ENCODE measurements at regions not wholly inside any gene's neighbourhood (a gene's known extent, or its start where the extent isn't known, plus 50 kb on each side); places are given as distances from the start of the nearest gene placed in this dataset.

DNA sequence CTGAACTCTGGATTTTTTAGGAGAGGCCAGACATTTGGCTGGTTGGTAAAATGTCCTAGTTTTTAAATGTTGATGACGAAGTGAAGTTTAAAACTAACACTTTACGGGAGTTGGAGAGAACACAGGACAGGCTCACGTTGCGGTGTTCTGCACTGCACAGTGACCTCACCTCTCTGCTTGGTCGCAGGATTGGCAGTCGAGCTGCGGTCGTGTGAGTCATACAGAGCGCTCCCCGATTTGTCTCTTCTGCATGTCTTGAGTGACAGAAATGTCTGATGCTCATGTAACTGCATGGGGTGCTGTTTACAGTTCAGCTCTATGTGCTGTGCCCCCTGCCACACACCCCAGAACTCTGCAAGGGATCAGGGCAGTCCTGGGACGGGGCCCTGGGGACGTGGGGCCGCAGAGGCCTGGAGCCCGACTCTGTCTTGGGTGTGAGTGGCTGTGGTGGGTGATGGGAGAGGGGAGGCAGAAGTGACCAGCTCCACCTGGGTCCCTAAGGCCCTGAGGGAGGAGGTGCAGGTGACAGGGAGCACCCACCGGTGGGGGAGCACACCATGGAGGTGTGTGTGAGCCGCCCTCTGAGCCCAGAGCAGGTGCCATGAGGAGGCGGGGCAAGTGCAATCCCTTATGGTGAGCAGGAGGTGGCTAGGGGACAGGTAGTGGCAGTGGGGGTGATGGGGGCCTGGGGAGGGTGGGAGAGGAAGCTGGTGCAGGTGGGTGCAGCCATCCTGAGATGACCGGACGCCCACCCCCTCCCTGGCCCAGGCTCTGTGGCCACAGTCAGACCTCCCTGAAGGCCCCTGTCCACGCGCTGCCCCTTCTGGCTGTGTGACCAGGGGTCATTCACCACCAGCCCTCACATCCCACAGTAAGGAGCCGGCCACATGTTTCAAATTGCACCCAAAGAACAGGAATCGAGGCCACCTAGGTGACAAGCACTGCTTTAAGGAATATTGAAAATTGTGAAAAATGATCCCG is 77.9 kb upstream of the ADRA2C start:
- Histone ChIP-seq H3K36me3 (replicated peaks; ENCODE audit: insufficient read depth, low read depth) (no peaks in the 10 kb centered on the region), H3K4me1 (ENCODE audit: insufficient read depth) (no peaks in the 10 kb centered on the region), H3K4me3 (no peak overlapping the region), H3K27ac (no peak overlapping the region), H4K20me1 (ENCODE audit: insufficient read depth, poor library complexity, severe bottlenecking) (no peaks in the 10 kb centered on the region), H3K27me3 (no peaks in the 10 kb centered on the region), H3K4me2 (no peak overlapping the region), H3K79me2 (no peaks in the 10 kb centered on the region), H2AFZ (no peak overlapping the region), H3K9me2 (replicated peaks; ENCODE audit: insufficient read depth) (no peaks in the 10 kb centered on the region), H3K9me3 (ENCODE audit: low read depth) (no peaks in the 10 kb centered on the region)
- 91% methylated on average over 23 of the region's 24 CpGs for WGBS (ENCODE audit: low lambda C conversion rate, missing lambda C conversion rate)
- no peak for TF ChIP-seq EZH2phosphoT487 (IDR thresholded peaks at IDR 0.05; ENCODE audit: low read depth, severe bottlenecking, unreplicated experiment)
- TF ChIP-seq, protein P1, sequence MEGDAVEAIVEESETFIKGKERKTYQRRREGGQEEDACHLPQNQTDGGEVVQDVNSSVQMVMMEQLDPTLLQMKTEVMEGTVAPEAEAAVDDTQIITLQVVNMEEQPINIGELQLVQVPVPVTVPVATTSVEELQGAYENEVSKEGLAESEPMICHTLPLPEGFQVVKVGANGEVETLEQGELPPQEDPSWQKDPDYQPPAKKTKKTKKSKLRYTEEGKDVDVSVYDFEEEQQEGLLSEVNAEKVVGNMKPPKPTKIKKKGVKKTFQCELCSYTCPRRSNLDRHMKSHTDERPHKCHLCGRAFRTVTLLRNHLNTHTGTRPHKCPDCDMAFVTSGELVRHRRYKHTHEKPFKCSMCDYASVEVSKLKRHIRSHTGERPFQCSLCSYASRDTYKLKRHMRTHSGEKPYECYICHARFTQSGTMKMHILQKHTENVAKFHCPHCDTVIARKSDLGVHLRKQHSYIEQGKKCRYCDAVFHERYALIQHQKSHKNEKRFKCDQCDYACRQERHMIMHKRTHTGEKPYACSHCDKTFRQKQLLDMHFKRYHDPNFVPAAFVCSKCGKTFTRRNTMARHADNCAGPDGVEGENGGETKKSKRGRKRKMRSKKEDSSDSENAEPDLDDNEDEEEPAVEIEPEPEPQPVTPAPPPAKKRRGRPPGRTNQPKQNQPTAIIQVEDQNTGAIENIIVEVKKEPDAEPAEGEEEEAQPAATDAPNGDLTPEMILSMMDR (IDR thresholded peaks at IDR 0.05; ENCODE audit: poor library complexity) = no peak
- no peak for TF ChIP-seq EZH2 (IDR thresholded peaks at IDR 0.05; ENCODE audit: borderline replicate concordance)
- no peak for DNase-seq (ENCODE audit: low spot score)

DNA sequence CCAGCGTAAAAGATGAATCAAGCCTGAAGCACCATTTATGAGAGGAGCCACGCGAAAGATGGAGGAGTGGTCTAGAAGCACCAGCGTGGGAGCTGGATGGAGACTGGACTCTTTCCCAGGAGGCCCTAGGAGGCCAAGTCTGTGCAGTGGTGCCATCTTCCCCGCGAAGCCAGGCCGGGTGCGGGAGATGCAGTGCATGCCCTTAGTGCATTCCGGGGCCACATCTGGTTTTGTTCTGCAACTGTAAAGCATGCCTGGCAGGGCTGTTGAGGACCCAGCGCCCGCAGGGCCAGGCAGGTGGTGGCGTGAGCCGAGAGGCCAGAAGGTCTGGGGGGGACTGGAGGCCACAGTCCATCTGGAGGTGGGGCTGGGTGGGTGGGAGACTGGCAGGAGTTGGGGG is 78.6 kb upstream of the ADRA2C start:
- DNase-seq (ENCODE audit: low spot score) = no peak
- H3K79me2 ChIP-seq = no peaks in the 10 kb centered on the region
- no peaks in the 10 kb centered on the region for H4K20me1 ChIP-seq (ENCODE audit: insufficient read depth, poor library complexity, severe bottlenecking)
- WGBS (ENCODE audit: low lambda C conversion rate, missing lambda C conversion rate) = 93% methylated on average over 13 of the region's 13 CpGs
- no peak overlapping the region for H2AFZ ChIP-seq
- no peak overlapping the region for H3K27ac ChIP-seq
- H3K4me2 ChIP-seq = no peak overlapping the region
- H3K27me3 ChIP-seq = no peaks in the 10 kb centered on the region
- no peaks in the 10 kb centered on the region for H3K9me2 ChIP-seq (replicated peaks; ENCODE audit: insufficient read depth)
- no peaks in the 10 kb centered on the region for H3K36me3 ChIP-seq (replicated peaks; ENCODE audit: insufficient read depth, low read depth)
- no peaks in the 10 kb centered on the region for H3K4me1 ChIP-seq (ENCODE audit: insufficient read depth)
- TF ChIP-seq EZH2 (IDR thresholded peaks at IDR 0.05; ENCODE audit: borderline replicate concordance) (no peak), EZH2phosphoT487 (IDR thresholded peaks at IDR 0.05; ENCODE audit: low read depth, severe bottlenecking, unreplicated experiment) (no peak)
- TF ChIP-seq, protein P1 (IDR thresholded peaks at IDR 0.05; ENCODE audit: poor library complexity) = no peak
- no peaks in the 10 kb centered on the region for H3K9me3 ChIP-seq (ENCODE audit: low read depth)
- no peak overlapping the region for H3K4me3 ChIP-seq

DNA sequence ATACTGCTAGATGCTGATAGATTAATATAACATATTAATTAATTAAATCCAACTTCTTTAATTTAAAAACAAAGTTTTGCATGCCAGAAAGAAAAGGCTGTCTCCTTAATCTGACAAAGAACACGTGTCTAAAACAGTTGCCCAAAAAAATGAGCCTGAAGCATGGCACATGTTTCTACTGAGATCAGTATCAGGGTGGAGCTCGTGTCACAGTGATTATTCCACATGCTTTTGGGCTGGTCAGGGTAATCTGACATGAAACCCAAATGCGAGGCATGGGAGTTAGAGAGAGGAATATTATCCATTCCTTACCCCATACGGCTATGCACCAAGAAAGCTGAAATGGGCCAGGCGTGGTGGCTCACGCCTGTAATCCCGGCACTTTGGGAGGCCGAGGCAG is 79.4 kb upstream of the ADRA2C start:
- TF ChIP-seq, protein P1 (IDR thresholded peaks at IDR 0.05; ENCODE audit: poor library complexity) = no peak
- no peak for TF ChIP-seq EZH2 (IDR thresholded peaks at IDR 0.05; ENCODE audit: borderline replicate concordance)
- no peak for TF ChIP-seq EZH2phosphoT487 (IDR thresholded peaks at IDR 0.05; ENCODE audit: low read depth, severe bottlenecking, unreplicated experiment)
- Histone ChIP-seq H3K79me2 (no peaks in the 10 kb centered on the region), H3K4me3 (no peak overlapping the region), H3K4me2 (no peak overlapping the region), H3K9me2 (replicated peaks; ENCODE audit: insufficient read depth) (no peaks in the 10 kb centered on the region), H3K36me3 (replicated peaks; ENCODE audit: insufficient read depth, low read depth) (no peaks in the 10 kb centered on the region), H4K20me1 (ENCODE audit: insufficient read depth, poor library complexity, severe bottlenecking) (no peaks in the 10 kb centered on the region), H3K9me3 (ENCODE audit: low read depth) (no peaks in the 10 kb centered on the region), H2AFZ (no peak overlapping the region), H3K4me1 (ENCODE audit: insufficient read depth) (no peaks in the 10 kb centered on the region), H3K27me3 (no peaks in the 10 kb centered on the region), H3K27ac (no peak overlapping the region)
- 71% methylated on average over 8 of the region's 8 CpGs for WGBS (ENCODE audit: low lambda C conversion rate, missing lambda C conversion rate)
- no peak for DNase-seq (ENCODE audit: low spot score)

Measured in hepatocyte (in vitro differentiated cells).